Neural cell (in vitro differentiated cells): ENCODE measurements at regions not wholly inside any gene's neighbourhood (a gene's known extent, or its start where the extent isn't known, plus 50 kb on each side); places are given as distances from the start of the nearest gene placed in this dataset.

ENCODE experiments used
- CTCF ChIP-seq: fragments of 450-650 bp; IDR thresholded peaks from 2 replicates; pipeline ENCODE4 v1.5.1; 2014; ENCODE audit warnings: antibody characterized with exemption, mild to moderate bottlenecking, moderate library complexity; ENCODE audit not compliant: poor library complexity, severe bottlenecking
- EZH2 ChIP-seq: fragments of 200-600, 300-800 bp; shearing (Covaris generic), sonication (generic); IDR thresholded peaks from 2 replicates; pipeline ENCODE4 v1.6.1; 2014; ENCODE audit warnings: antibody characterized with exemption, low read length, borderline replicate concordance, mild to moderate bottlenecking; ENCODE audit not compliant: insufficient read depth, poor library complexity, severe bottlenecking
- POLR2AphosphoS5 ChIP-seq: IDR thresholded peaks from 2 replicates; pipeline ENCODE4 v1.6.1; 2012
- TAF1 ChIP-seq: IDR thresholded peaks from 2 replicates; pipeline ENCODE4 v1.6.1; 2012; ENCODE audit warnings: low read depth

GRCh38 chr14:61963926-61964325 lies 201.7 kb downstream of the SNAPC1 start:
- TF ChIP-seq CTCF (no peak), POLR2AphosphoS5 (no peak), EZH2 (no peak), TAF1 (no peak)
